Natural killer cell (primary cell): ENCODE measurements at regions not wholly inside any gene's neighbourhood (a gene's known extent, or its start where the extent isn't known, plus 50 kb on each side); places are given as distances from the start of the nearest gene placed in this dataset.

ENCODE experiments used
- ATAC-seq, 3 donors: fragments of 150-1000 bp in 2 of 3; fragments of 200-7000 bp in 1 of 3; cut with Tn5 transposase; 1 replicate in 1 of 3; 2 replicates in 2 of 3; pipeline ENCODE4 v1.10.0; 2021; ENCODE audit warnings: mild to moderate bottlenecking in 2 of 3, moderate library complexity in 2 of 3
- DNase-seq, 2 donors: peaks; one replicate each; pipeline versions ENCODE4 v3.0.0 to v3.0.0-alpha.2; 2013 to 2021; ENCODE audit warnings: mixed read lengths in 1 of 2
- H3K27ac ChIP-seq: one replicate; pipeline ENCODE4 v1.5.1; 2013; ENCODE audit warnings: mild to moderate bottlenecking, low read length
- H3K27me3 ChIP-seq: one replicate; pipeline ENCODE4 v1.6.1; 2013; ENCODE audit warnings: low read length; ENCODE audit not compliant: control insufficient read depth, insufficient read depth
- H3K36me3 ChIP-seq: one replicate; pipeline ENCODE4 v1.6.1; 2013; ENCODE audit warnings: low read length; ENCODE audit not compliant: control insufficient read depth, insufficient read depth
- H3K4me1 ChIP-seq: one replicate; pipeline ENCODE4 v1.6.1; 2013; ENCODE audit warnings: low read length; ENCODE audit not compliant: control insufficient read depth, insufficient read depth
- H3K4me3 ChIP-seq: one replicate; pipeline ENCODE4 v1.5.1; 2013; ENCODE audit warnings: low read length
- H3K9me3 ChIP-seq: one replicate; pipeline ENCODE4 v1.6.1; 2013; ENCODE audit warnings: low read length; ENCODE audit not compliant: control insufficient read depth, insufficient read depth
- H3K27ac Mint-ChIP-seq, 2 donors: one replicate each; pipeline ENCODE4 v1.8.0; 2022; ENCODE audit warnings: mild to moderate bottlenecking in 2 of 2, mixed read lengths in 2 of 2, moderate library complexity in 1 of 2
- H3K27me3 Mint-ChIP-seq, 2 donors: one replicate each; pipeline ENCODE4 v1.8.0; 2022; ENCODE audit warnings: low read depth in 2 of 2, mixed read lengths in 2 of 2
- H3K36me3 Mint-ChIP-seq: one replicate; pipeline ENCODE4 v1.8.0; 2022; ENCODE audit warnings: mixed read lengths
- H3K4me1 Mint-ChIP-seq, 2 donors: one replicate each; pipeline ENCODE4 v1.8.0; 2022; ENCODE audit warnings: mixed read lengths in 2 of 2
- H3K4me3 Mint-ChIP-seq: one replicate; pipeline ENCODE4 v1.8.0; 2022; ENCODE audit warnings: mild to moderate bottlenecking, moderate library complexity, mixed read lengths
- H3K9me3 Mint-ChIP-seq, 2 donors: one replicate each; pipeline ENCODE4 v1.8.0; 2022; ENCODE audit warnings: mixed read lengths in 2 of 2
- CTCF ChIP-seq: fragments of 200-600 bp; IDR thresholded peaks from one replicate; pipeline ENCODE4 v1.8.0; 2022; ENCODE audit warnings: antibody characterized with exemption
- WGBS: methylation state at CpG from one replicate; pipeline ENCODE4 v1.1.7; 2013; ENCODE audit warnings: missing lambda C conversion rate; ENCODE audit not compliant: insufficient coverage; 5-methylcytosine and 5-hydroxymethylcytosine counted together
- intact Hi-C: fragments of 100-400 bp; cut with micrococcal nuclease; formaldehyde crosslinking; loops from one replicate; pipeline ENCODE4 v1.14.2; 2022

- no peak for DNase-seq
- ATAC-seq, result no peak
- no peaks in the 10 kb centered on the region for H3K4me1 Mint-ChIP-seq
Measured at GRCh38 chr5:25552871-25553481, 908.2 kb upstream of the CDH10 start.

GRCh38 chr5:25550793-25551192, 906.0 kb upstream of the CDH10 start:
- no peak overlapping the region for H3K27ac ChIP-seq
- H3K4me3 Mint-ChIP-seq, result no peak overlapping the region
- no peak overlapping the region for H3K4me3 ChIP-seq
- DNase-seq (no peak), ATAC-seq (no peak)
- H3K27me3 ChIP-seq, result no peaks in the 10 kb centered on the region
- no peaks in the 10 kb centered on the region for H3K4me1 Mint-ChIP-seq
- no peak overlapping the region for H3K27ac Mint-ChIP-seq
- no peaks in the 10 kb centered on the region for H3K27me3 Mint-ChIP-seq
- no peaks in the 10 kb centered on the region for H3K9me3 ChIP-seq
- TF ChIP-seq CTCF, result no peak
- H3K36me3 Mint-ChIP-seq, result peaks cover 10% of the 10 kb centered on the region
- intact Hi-C loops, result no loop called here
- H3K36me3 ChIP-seq, result no peaks in the 10 kb centered on the region
- peaks cover 11 to 15% of the 10 kb centered on the region in 2 donors for H3K9me3 Mint-ChIP-seq
- H3K4me1 ChIP-seq, result no peaks in the 10 kb centered on the region

More at GRCh38 chr5:25552871-25553481, 908.2 kb upstream of the CDH10 start:
- no peaks in the 10 kb centered on the region for H3K9me3 ChIP-seq
- no peak for TF ChIP-seq CTCF
- intact Hi-C loops, result no loop called here
- no peak overlapping the region for H3K27ac ChIP-seq
- no peaks in the 10 kb centered on the region for H3K4me1 ChIP-seq
- H3K27me3 Mint-ChIP-seq, result no peaks in the 10 kb centered on the region
- H3K9me3 Mint-ChIP-seq, result peaks cover 9 to 11% of the 10 kb centered on the region in 2 donors
- 57% methylated on average over 1 of the region's 2 CpGs for WGBS
- no peak overlapping the region for H3K27ac Mint-ChIP-seq
- no peaks in the 10 kb centered on the region for H3K36me3 ChIP-seq
- H3K4me3 Mint-ChIP-seq, result no peak overlapping the region
- H3K36me3 Mint-ChIP-seq, result peaks cover 10% of the 10 kb centered on the region
- H3K4me3 ChIP-seq, result no peak overlapping the region
- no peaks in the 10 kb centered on the region for H3K27me3 ChIP-seq

GRCh38 chr5:25544652-25545249, 900.0 kb upstream of the CDH10 start:
- Histone ChIP-seq H3K4me1 (no peaks in the 10 kb centered on the region), H3K27me3 (no peaks in the 10 kb centered on the region), H3K9me3 (peaks cover 3% of the 10 kb centered on the region), H3K36me3 (no peaks in the 10 kb centered on the region), H3K4me3 (no peak overlapping the region), H3K27ac (no peak overlapping the region)
- Mint-ChIP-seq H3K27me3 (no peaks in the 10 kb centered on the region), H3K4me1 (no peaks in the 10 kb centered on the region), H3K9me3 (peaks cover 12 to 22% of the 10 kb centered on the region in 2 donors), H3K36me3 (no peaks in the 10 kb centered on the region), H3K27ac (no peak overlapping the region), H3K4me3 (no peak overlapping the region)
- DNase-seq (no peak), ATAC-seq (no peak)
- no peak for TF ChIP-seq CTCF
- WGBS, result 45% methylated on average over 5 of the region's 6 CpGs
- intact Hi-C loops, result no loop called here

GRCh38 chr5:25540628-25541027, 895.9 kb upstream of the CDH10 start:
- Histone ChIP-seq H3K4me1 (no peaks in the 10 kb centered on the region), H3K36me3 (no peaks in the 10 kb centered on the region), H3K4me3 (no peak overlapping the region), H3K27me3 (no peaks in the 10 kb centered on the region), H3K9me3 (peaks cover 3% of the 10 kb centered on the region), H3K27ac (no peak overlapping the region)
- DNase-seq (no peak), ATAC-seq (no peak)
- H3K27ac Mint-ChIP-seq, result no peak overlapping the region
- no peaks in the 10 kb centered on the region for H3K27me3 Mint-ChIP-seq
- WGBS, result no CpG with 5 or more reads among the region's 2 CpGs
- no peak overlapping the region for H3K4me3 Mint-ChIP-seq
- peaks cover 7 to 18% of the 10 kb centered on the region in 2 donors for H3K9me3 Mint-ChIP-seq
- H3K36me3 Mint-ChIP-seq, result no peaks in the 10 kb centered on the region
- no peak for TF ChIP-seq CTCF
- no peaks in the 10 kb centered on the region for H3K4me1 Mint-ChIP-seq
- intact Hi-C loops, result no loop called here
